ENCODE measurements at regions not wholly inside any gene's neighbourhood (a gene's known extent, or its start where the extent isn't known, plus 50 kb on each side); places are given as distances from the start of the nearest gene placed in this dataset.

- in situ Hi-C loops (cut with HindIII; ENCODE audit: low sequenced_read_pairs), result loop anchor here (25.0 kb wide), 1 partner anchor 99 kb away; no protein-coding TSS in a partner anchor
Measured at GRCh38 chr1:34686531-34686930, 68.3 kb upstream of the GJB5 start.

GRCh38 chr1:34688006-34688741 lies 66.7 kb upstream of the GJB5 start:
- in situ Hi-C loops (cut with HindIII; ENCODE audit: low sequenced_read_pairs), result loop anchor here (25.0 kb wide), 1 partner anchor 101 kb away; no protein-coding TSS in a partner anchor

GRCh38 chr1:34690269-34690668 lies 64.6 kb upstream of the GJB5 start:
- in situ Hi-C loops (cut with HindIII; ENCODE audit: low sequenced_read_pairs), result loop anchor here (25.0 kb wide), 1 partner anchor 103 kb away; no protein-coding TSS in a partner anchor

GRCh38 chr1:34693081-34693480 lies 61.8 kb upstream of the GJB5 start:
- in situ Hi-C loops (cut with HindIII; ENCODE audit: low sequenced_read_pairs), result loop anchor here (25.0 kb wide), 1 partner anchor 106 kb away; no protein-coding TSS in a partner anchor

GRCh38 chr1:34694383-34694782 lies 60.5 kb upstream of the GJB5 start:
- in situ Hi-C loops (cut with HindIII; ENCODE audit: low sequenced_read_pairs), result loop anchor here (25.0 kb wide), 1 partner anchor 107 kb away; no protein-coding TSS in a partner anchor

- in situ Hi-C loops (cut with HindIII; ENCODE audit: low sequenced_read_pairs), result loop anchor here (25.0 kb wide), 1 partner anchor 108 kb away; no protein-coding TSS in a partner anchor
Measured at GRCh38 chr1:34695580-34695979, 59.3 kb upstream of the GJB5 start.

- in situ Hi-C loops (cut with HindIII; ENCODE audit: low sequenced_read_pairs), result loop anchor here (25.0 kb wide), 1 partner anchor 109 kb away; no protein-coding TSS in a partner anchor
Measured at GRCh38 chr1:34696230-34696629, 58.6 kb upstream of the GJB5 start.

GRCh38 chr1:34696981-34697380 lies 57.9 kb upstream of the GJB5 start:
- in situ Hi-C loops (cut with HindIII; ENCODE audit: low sequenced_read_pairs), result loop anchor here (25.0 kb wide), 1 partner anchor 110 kb away; no protein-coding TSS in a partner anchor

GRCh38 chr1:34697818-34698217 lies 57.0 kb upstream of the GJB5 start:
- in situ Hi-C loops (cut with HindIII; ENCODE audit: low sequenced_read_pairs), result loop anchor here (25.0 kb wide), 1 partner anchor 111 kb away; no protein-coding TSS in a partner anchor

GRCh38 chr1:34701326-34702060 lies 53.4 kb upstream of the GJB5 start:
- in situ Hi-C loops (cut with HindIII; ENCODE audit: low sequenced_read_pairs), result no loop called here
